HepG2 (cell line): ENCODE measurements at regions not wholly inside any gene's neighbourhood (a gene's known extent, or its start where the extent isn't known, plus 50 kb on each side); places are given as distances from the start of the nearest gene placed in this dataset.

ENCODE experiments used
- EP300 ChIP-seq, 3 experiments: sonication (generic) in 1 of 3; formaldehyde crosslinking in 1 of 3; IDR thresholded peaks; 2 replicates each; pipeline versions ENCODE4 v1.5.1 to v1.6.1; 2011 to 2020; ENCODE audit warnings: low read depth in 2 of 3, low read length in 2 of 3, borderline replicate concordance in 1 of 3, improper control_type of control experiment in 1 of 3, mild to moderate bottlenecking in 1 of 3, missing genetic modification reagents in 1 of 3, moderate library complexity in 1 of 3
- FOXA3 ChIP-seq: IDR thresholded peaks from 2 replicates; pipeline ENCODE4 v1.6.1; 2016; ENCODE audit warnings: missing genetic modification reagents, missing compliant biosample characterization
- HNF4A ChIP-seq: sonication (generic); formaldehyde crosslinking; IDR thresholded peaks from 2 replicates; pipeline ENCODE4 v1.4.0; 2020; ENCODE audit warnings: missing genetic modification reagents
- PATZ1 ChIP-seq: sonication (generic); formaldehyde crosslinking; IDR thresholded peaks from 2 replicates; pipeline ENCODE4 v1.4.0; 2020; ENCODE audit warnings: missing genetic modification reagents
- PHF21A ChIP-seq: sonication (generic); formaldehyde crosslinking; IDR thresholded peaks from 2 replicates; pipeline ENCODE4 v1.5.0; 2020; ENCODE audit warnings: mild to moderate bottlenecking, missing genetic modification reagents
- RFX3 ChIP-seq: IDR thresholded peaks from 2 replicates; pipeline ENCODE4 v1.6.1; 2016; ENCODE audit warnings: missing biosample characterization, missing genetic modification reagents
- SALL1 ChIP-seq: sonication (generic); formaldehyde crosslinking; IDR thresholded peaks from 2 replicates; pipeline ENCODE4 v1.8.0; 2022; ENCODE audit warnings: mild to moderate bottlenecking, missing genetic modification reagents
- SOX13 ChIP-seq, 3 experiments: fragments of 450-650 bp in 1 of 3; sonication (generic) in 1 of 3; formaldehyde crosslinking in 1 of 3; IDR thresholded peaks in 2 of 3; conservative IDR thresholded peaks in 1 of 3; 2 replicates each; pipeline versions ENCODE4 v1.5.0 to v1.6.1; 2016 to 2020; ENCODE audit warnings: antibody characterized with exemption in 1 of 3, mild to moderate bottlenecking in 1 of 3, missing compliant biosample characterization in 1 of 3, missing genetic modification reagents in 1 of 3, moderate library complexity in 1 of 3
- SP5 ChIP-seq: IDR thresholded peaks from 2 replicates; pipeline ENCODE4 v1.6.1; 2016; ENCODE audit warnings: low read depth, borderline replicate concordance
- TBX2 ChIP-seq: sonication (generic); formaldehyde crosslinking; IDR thresholded peaks from 2 replicates; pipeline ENCODE4 v1.5.0; 2020; ENCODE audit warnings: missing genetic modification reagents, mild to moderate bottlenecking, borderline replicate concordance
- TCF7 ChIP-seq: sonication (generic); IDR thresholded peaks from 2 replicates; pipeline ENCODE4 v1.6.1; 2016; ENCODE audit warnings: antibody characterized with exemption, low read depth
- ZNF547 ChIP-seq: sonication (generic); formaldehyde crosslinking; IDR thresholded peaks from 2 replicates; pipeline ENCODE4 v1.5.1; 2020; ENCODE audit warnings: mild to moderate bottlenecking, missing genetic modification reagents

DNA sequence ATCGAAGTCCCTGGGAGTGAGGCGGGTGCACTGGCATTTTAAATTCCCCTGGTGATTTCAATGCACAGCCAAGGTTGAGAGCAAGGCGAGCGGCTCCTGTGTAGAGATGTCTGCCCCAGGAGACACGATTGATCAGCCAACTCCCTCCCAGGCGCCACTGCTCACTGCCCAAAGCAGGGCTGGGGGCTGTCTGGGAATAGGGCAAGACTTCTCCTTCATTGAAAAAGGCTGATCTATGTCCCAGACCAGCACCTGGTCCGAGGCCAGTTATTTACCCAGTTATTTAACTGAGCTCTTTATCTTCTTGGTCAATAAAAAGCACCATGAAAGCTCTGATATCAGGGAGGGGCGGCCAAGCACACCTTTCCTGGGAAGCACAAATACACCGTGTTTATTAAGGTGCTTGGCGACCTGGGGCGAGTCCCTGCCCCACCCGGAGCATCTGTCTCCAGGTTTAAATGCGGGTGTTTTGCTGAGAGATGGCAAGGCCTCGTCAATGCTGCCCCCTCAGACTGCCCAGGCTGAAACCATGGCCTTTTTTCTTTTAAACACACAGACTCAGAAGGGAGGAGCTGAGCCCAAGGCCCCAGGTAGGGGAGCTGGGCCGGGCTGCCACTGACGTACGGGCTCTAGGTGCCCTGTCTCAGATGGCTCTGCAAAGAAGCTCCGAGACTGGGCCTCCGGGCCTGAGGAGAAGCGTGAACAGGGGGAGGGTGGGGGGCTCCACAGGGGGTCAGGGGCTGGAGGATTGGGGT is 73.9 kb upstream of the HPCAL1 start (continued):
- TF ChIP-seq PHF21A: 0 out of 2 replicates have a peak, but pooled peaks have one; percentile 10
- TF ChIP-seq TCF7: peak; percentile 15; the same call in 1 of the 2 replicates
- TF ChIP-seq SP5 (CRISPR knock-in tag): 0 out of 2 replicates have a peak, but pooled peaks have one; percentile 11
- peak; percentile 47; the same call in 1 of the 2 replicates for TF ChIP-seq TBX2 (CRISPR knock-in tag)
- TF ChIP-seq HNF4A (CRISPR knock-in tag): peak; percentile 29; the same call in 1 of the 2 replicates
- 0 out of 2 replicates have a peak, but pooled peaks have one; percentile 34 for TF ChIP-seq ZNF547 (CRISPR knock-in tag)
- peak; percentile 51; the same call in 1 of the 2 replicates for TF ChIP-seq PATZ1 (CRISPR knock-in tag)
- TF ChIP-seq RFX3: no peak
- TF ChIP-seq SOX13 (IDR thresholded peaks at IDR 0.05): no peak
- 0 out of 4 replicates have a peak, but pooled peaks of 1 of the 2 experiments have one; percentile 11 for TF ChIP-seq SOX13 (CRISPR knock-in tag; conservative IDR thresholded peaks at IDR 0.05 in 1 of 2, IDR thresholded peaks at IDR 0.05 in 1 of 2)
- peak; percentile 31; the same call in 1 of the 2 replicates for TF ChIP-seq FOXA3 (CRISPR knock-in tag)
- 0 out of 2 replicates have a peak, but pooled peaks have one; percentile 17 for TF ChIP-seq SALL1
- peak in 1 of 2 experiments; percentile 15; a peak in 1 of 4 replicates for TF ChIP-seq EP300 (IDR thresholded peaks at IDR 0.05; ENCODE audit: low read depth in 2 of 2, low read length in 2 of 2)
- no peak for TF ChIP-seq EP300 (CRISPR knock-in tag; IDR thresholded peaks at IDR 0.05; ENCODE audit: borderline replicate concordance)
